Panc1 (cell line): ENCODE measurements at regions not wholly inside any gene's neighbourhood (a gene's known extent, or its start where the extent isn't known, plus 50 kb on each side); places are given as distances from the start of the nearest gene placed in this dataset.

Experiments
- POLR2AphosphoS5 ChIP-seq: IDR thresholded peaks from 2 replicates; pipeline ENCODE4 v1.6.1; 2012; ENCODE audit warnings: mild to moderate bottlenecking, low read depth, low read length, moderate library complexity
- SIN3A ChIP-seq: IDR thresholded peaks from 2 replicates; pipeline ENCODE4 v1.6.1; 2012; ENCODE audit warnings: low read depth, mild to moderate bottlenecking, low read length, moderate library complexity, borderline replicate concordance; ENCODE audit not compliant: insufficient read depth
- TCF7L2 ChIP-seq: IDR thresholded peaks from 2 replicates; pipeline ENCODE4 v1.6.1; 2011; ENCODE audit warnings: mild to moderate bottlenecking, low read depth, low read length, inconsistent platforms
- TF ChIP-seq, protein P1 (sequence below): fragments of 450-650 bp; IDR thresholded peaks from 2 replicates; pipeline ENCODE4 v1.5.1; 2017; ENCODE audit warnings: mild to moderate bottlenecking
- TF ChIP-seq, protein P2 (sequence below), 2 experiments: IDR thresholded peaks; 2 replicates each; pipeline ENCODE4 v1.6.1; 2011 to 2012; ENCODE audit warnings: low read depth in 2 of 2, control low read depth in 1 of 2, low read length in 1 of 2, mild to moderate bottlenecking in 1 of 2, moderate library complexity in 1 of 2; ENCODE audit not compliant: insufficient read depth in 1 of 2

DNA sequence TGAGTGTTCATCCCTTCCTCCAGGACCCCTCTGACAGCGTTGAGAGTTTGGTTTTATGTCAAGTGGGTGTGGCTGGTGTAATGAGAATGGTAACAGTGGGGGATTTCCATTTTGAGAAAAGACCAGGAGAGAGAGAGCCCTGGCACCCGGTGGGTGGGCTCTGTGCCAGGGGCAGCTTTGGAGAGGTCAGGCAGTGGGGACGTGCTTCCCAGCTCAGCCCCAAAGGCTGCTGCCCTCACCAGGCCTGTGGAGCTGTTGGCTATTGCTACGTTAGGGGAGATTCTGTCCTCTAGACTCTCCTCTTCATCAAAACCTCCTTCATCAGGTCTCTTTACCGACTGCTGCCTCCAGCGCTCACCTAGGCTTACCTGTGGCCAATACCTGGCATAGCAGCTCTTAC is 176.3 kb downstream of the PTPRU start:
- TF ChIP-seq, protein P1, sequence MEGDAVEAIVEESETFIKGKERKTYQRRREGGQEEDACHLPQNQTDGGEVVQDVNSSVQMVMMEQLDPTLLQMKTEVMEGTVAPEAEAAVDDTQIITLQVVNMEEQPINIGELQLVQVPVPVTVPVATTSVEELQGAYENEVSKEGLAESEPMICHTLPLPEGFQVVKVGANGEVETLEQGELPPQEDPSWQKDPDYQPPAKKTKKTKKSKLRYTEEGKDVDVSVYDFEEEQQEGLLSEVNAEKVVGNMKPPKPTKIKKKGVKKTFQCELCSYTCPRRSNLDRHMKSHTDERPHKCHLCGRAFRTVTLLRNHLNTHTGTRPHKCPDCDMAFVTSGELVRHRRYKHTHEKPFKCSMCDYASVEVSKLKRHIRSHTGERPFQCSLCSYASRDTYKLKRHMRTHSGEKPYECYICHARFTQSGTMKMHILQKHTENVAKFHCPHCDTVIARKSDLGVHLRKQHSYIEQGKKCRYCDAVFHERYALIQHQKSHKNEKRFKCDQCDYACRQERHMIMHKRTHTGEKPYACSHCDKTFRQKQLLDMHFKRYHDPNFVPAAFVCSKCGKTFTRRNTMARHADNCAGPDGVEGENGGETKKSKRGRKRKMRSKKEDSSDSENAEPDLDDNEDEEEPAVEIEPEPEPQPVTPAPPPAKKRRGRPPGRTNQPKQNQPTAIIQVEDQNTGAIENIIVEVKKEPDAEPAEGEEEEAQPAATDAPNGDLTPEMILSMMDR: no peak
- TF ChIP-seq POLR2AphosphoS5 (no peak), SIN3A (no peak), TCF7L2 (no peak)
- TF ChIP-seq, protein P2, sequence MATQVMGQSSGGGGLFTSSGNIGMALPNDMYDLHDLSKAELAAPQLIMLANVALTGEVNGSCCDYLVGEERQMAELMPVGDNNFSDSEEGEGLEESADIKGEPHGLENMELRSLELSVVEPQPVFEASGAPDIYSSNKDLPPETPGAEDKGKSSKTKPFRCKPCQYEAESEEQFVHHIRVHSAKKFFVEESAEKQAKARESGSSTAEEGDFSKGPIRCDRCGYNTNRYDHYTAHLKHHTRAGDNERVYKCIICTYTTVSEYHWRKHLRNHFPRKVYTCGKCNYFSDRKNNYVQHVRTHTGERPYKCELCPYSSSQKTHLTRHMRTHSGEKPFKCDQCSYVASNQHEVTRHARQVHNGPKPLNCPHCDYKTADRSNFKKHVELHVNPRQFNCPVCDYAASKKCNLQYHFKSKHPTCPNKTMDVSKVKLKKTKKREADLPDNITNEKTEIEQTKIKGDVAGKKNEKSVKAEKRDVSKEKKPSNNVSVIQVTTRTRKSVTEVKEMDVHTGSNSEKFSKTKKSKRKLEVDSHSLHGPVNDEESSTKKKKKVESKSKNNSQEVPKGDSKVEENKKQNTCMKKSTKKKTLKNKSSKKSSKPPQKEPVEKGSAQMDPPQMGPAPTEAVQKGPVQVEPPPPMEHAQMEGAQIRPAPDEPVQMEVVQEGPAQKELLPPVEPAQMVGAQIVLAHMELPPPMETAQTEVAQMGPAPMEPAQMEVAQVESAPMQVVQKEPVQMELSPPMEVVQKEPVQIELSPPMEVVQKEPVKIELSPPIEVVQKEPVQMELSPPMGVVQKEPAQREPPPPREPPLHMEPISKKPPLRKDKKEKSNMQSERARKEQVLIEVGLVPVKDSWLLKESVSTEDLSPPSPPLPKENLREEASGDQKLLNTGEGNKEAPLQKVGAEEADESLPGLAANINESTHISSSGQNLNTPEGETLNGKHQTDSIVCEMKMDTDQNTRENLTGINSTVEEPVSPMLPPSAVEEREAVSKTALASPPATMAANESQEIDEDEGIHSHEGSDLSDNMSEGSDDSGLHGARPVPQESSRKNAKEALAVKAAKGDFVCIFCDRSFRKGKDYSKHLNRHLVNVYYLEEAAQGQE (IDR thresholded peaks at IDR 0.05; ENCODE audit: insufficient read depth in 1 of 2, low read depth in 2 of 2, low read length in 1 of 2): no peak
